ENCODE measurements at regions not wholly inside any gene's neighbourhood (a gene's known extent, or its start where the extent isn't known, plus 50 kb on each side); places are given as distances from the start of the nearest gene placed in this dataset.

DNA sequence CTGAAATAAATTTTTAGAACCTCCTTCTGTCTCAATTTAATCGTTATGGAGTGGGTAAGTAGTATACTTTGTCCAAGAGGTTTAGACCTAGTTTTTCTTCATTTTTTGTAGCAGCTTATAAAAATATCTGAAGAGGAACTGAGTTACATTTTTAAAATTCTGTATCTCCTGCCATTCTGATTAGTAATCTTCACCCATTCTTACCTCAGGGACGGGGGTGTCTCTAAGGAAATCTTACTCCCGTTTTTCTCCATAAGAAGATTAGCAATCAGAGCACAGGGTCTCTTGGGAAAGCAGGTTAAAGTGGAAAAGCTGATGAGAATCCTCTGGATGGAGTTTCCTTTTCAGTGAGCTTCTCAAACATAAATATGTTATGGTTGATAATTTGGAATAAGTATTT is 259.3 kb upstream of the FAM83B start:
- DNase-seq (ENCODE audit: extremely low read depth, low read depth), result no peak
- TF ChIP-seq, protein P1, sequence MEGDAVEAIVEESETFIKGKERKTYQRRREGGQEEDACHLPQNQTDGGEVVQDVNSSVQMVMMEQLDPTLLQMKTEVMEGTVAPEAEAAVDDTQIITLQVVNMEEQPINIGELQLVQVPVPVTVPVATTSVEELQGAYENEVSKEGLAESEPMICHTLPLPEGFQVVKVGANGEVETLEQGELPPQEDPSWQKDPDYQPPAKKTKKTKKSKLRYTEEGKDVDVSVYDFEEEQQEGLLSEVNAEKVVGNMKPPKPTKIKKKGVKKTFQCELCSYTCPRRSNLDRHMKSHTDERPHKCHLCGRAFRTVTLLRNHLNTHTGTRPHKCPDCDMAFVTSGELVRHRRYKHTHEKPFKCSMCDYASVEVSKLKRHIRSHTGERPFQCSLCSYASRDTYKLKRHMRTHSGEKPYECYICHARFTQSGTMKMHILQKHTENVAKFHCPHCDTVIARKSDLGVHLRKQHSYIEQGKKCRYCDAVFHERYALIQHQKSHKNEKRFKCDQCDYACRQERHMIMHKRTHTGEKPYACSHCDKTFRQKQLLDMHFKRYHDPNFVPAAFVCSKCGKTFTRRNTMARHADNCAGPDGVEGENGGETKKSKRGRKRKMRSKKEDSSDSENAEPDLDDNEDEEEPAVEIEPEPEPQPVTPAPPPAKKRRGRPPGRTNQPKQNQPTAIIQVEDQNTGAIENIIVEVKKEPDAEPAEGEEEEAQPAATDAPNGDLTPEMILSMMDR (IDR thresholded peaks at IDR 0.05; ENCODE audit: low read depth, low read length), result no peak

DNA sequence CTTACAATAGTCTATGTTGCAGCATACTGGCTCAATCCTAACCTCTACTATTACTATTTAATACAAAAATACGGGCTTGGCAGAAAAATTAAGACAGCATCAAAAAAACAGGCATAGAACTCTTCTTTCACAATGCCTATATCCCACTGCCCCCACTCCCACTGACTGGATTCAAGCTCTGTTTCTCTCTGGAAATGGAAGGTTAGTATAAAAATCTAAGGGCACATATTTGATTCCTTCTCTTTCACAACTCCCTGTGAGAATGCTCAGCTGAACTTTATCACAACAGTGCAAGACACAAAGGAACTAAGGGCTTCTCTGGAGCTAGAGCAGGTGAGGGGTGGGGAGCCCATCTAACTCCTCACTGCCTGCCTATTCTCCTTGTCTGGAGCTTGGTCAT is 258.4 kb upstream of the FAM83B start:
- TF ChIP-seq, protein P1 (IDR thresholded peaks at IDR 0.05; ENCODE audit: low read depth, low read length), result no peak
- DNase-seq (ENCODE audit: extremely low read depth, low read depth), result no peak

DNA sequence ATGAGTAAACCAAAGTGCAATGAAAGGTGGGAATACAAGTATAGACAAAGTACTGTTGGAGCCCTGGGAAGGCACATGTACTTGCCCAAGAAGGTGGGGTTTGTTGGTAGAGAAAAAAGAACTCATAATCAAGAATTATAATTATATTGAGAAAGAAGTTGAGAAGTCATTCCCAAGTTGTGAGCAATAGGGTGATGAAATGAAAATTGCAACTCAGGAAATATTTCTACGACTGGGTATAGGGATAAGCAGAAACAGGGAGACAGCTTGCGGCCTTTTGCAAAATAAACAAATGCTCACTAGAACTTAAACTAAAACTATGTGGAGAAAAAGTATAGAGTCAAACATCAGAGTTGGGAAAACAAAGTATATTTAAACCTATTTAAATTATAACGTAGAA is 250.7 kb upstream of the FAM83B start:
- peak; percentile 14 for DNase-seq (ENCODE audit: extremely low read depth, low read depth)
- TF ChIP-seq, protein P1 (IDR thresholded peaks at IDR 0.05; ENCODE audit: low read depth, low read length), result no peak

DNA sequence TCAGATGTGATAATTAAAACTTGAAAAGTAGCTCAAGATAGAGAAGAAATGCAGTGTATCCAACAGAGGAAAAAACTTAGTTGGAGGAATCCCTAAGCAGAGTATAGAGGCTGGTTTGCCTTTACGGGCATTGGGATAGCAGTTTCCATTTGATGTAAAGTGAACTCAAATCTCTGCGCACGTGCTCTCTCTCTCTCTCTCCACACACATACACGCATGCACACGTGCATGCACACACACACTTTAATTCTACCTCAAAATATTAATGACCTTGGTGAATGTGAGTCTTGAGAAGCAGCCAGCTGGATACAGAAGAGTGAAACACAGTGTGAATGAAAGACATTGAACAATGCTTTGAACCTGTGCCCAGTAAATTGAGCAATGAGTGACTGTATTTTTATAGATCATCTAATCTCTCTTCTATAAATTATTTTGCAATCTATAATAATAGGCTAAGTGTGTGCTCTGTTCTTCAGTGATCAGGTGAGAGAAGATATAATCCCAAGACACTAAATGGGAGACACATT is 247.7 kb upstream of the FAM83B start:
- TF ChIP-seq, protein P1 (IDR thresholded peaks at IDR 0.05; ENCODE audit: low read depth, low read length), result no peak
- no peak for DNase-seq (ENCODE audit: extremely low read depth, low read depth)

DNA sequence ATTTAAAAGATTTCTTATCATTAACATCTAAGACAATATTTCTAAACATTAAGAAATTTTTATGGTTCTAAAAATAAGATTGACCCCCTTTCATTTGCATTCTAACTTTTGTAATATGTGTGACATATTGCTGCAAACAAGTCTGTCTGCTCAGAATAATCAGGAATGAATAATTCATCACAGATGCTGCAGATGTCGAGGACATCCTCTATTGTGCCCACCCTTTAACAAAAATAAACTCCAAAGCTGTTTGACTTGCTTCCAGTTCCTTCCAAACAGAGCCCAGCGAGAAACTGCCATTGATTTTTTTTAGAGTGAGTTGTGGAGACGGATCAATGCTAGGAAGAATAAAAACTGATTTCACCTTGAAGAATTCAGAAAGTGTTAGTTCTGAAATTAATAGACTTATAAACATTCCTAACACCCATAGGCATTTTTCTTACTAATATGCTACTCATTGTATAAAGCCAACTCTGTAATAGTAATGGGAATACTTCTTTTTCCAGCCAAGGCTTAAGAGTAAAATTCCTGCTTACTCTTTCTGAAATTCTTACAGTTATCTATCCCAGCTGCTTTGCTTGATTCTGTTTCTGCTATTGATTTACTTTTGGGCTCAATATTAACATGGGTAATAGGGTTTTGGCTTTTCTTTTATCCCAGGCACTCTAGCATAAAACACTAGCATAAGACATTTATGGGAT is 244.8 kb upstream of the FAM83B start:
- DNase-seq (ENCODE audit: extremely low read depth, low read depth), result no peak
- TF ChIP-seq, protein P1 (IDR thresholded peaks at IDR 0.05; ENCODE audit: low read depth, low read length), result no peak

DNA sequence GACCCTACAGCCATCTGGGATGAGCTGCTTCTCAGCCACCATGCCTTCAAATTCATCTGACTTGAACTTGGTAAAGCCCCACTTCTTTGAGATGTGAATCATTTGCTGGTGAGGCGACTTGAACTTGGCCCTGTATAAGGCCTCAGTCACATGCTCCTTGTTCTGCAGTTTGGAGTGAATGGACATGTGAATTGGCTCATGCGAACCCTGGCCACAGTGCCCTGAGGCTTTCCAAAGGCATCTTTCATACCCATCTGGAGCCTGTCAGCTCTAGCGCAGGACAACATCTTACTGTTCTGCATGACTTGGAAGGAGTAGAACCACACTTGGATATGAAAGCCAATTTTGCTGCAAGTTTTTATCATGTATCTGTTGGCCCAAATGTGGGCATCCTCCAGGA is 244.0 kb upstream of the FAM83B start:
- TF ChIP-seq, protein P1 (IDR thresholded peaks at IDR 0.05; ENCODE audit: low read depth, low read length), result no peak
- no peak for DNase-seq (ENCODE audit: extremely low read depth, low read depth)

DNA sequence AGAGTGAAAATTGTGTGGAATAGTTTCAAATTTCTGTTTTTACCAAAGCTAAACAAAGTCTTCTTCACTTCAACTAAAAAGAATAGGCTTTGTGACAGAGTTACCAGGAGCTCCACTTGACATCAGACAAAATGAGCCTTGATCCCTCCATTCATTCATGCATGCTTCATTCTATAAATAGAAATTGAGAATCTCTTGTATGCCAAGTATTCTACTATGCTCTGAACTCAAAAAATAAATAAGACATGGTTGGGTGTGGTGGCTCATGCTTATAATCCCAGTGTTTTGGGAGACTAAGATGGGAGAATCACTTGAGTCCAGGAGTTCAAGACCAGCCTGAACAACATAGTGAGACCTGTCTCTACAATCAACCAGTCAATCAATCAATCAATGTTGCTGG is 236.6 kb upstream of the FAM83B start:
- TF ChIP-seq, protein P1 (IDR thresholded peaks at IDR 0.05; ENCODE audit: low read depth, low read length), result no peak
- peak; percentile 24 for DNase-seq (ENCODE audit: extremely low read depth, low read depth)
